Calu3 (cell line): ENCODE measurements at regions not wholly inside any gene's neighbourhood (a gene's known extent, or its start where the extent isn't known, plus 50 kb on each side); places are given as distances from the start of the nearest gene placed in this dataset.
"Not testable (repeated sequence)": the region's sequence is repeated elsewhere in the genome, so short reads cannot be mapped to it uniquely, and the experiment has no call there.

Source experiments
- BruUV-seq: library from RNA; stranded (reverse); fragments of 400-500 nt; replicated peaks from 2 replicates; lab custom pipeline; 2021; lab: Mats Ljungman, UMichigan
- CTCF ChIA-PET: fragments of 300-600 bp; sonication (Branson Sonifier 250); formaldehyde crosslinking; loops from one replicate; lab custom pipeline; 2022; ENCODE audit warnings: antibody characterized with exemption; lab: Charles Lee
- DNase-seq: peaks from one replicate; pipeline ENCODE4 v3.0.0; 2022
- H3K27ac Mint-ChIP-seq: one replicate; pipeline ENCODE4 v1.8.0; 2022; ENCODE audit warnings: mixed read lengths; ENCODE audit not compliant: unreplicated experiment
- H3K27me3 Mint-ChIP-seq: one replicate; pipeline ENCODE4 v1.8.0; 2022; ENCODE audit warnings: mixed read lengths; ENCODE audit not compliant: unreplicated experiment
- H3K36me3 Mint-ChIP-seq: one replicate; pipeline ENCODE4 v1.8.0; 2022; ENCODE audit warnings: mild to moderate bottlenecking, moderate library complexity, mixed read lengths; ENCODE audit not compliant: insufficient read depth, unreplicated experiment
- H3K4me1 Mint-ChIP-seq: one replicate; pipeline ENCODE4 v1.8.0; 2022; ENCODE audit warnings: mild to moderate bottlenecking, low read depth, mixed read lengths; ENCODE audit not compliant: unreplicated experiment
- H3K4me3 Mint-ChIP-seq: one replicate; pipeline ENCODE4 v1.8.0; 2022; ENCODE audit warnings: mild to moderate bottlenecking, low read depth, moderate library complexity, mixed read lengths; ENCODE audit not compliant: unreplicated experiment
- H3K9me3 Mint-ChIP-seq: one replicate; pipeline ENCODE4 v1.8.0; 2022; ENCODE audit warnings: low read depth, mixed read lengths; ENCODE audit not compliant: unreplicated experiment
- CTCF ChIP-seq: fragments of 200-600 bp; IDR thresholded peaks from one replicate; pipeline ENCODE4 v1.8.0; 2022; ENCODE audit warnings: antibody characterized with exemption; ENCODE audit not compliant: unreplicated experiment
- intact Hi-C: fragments of 100-400 bp; cut with micrococcal nuclease; formaldehyde crosslinking; loops from one replicate; pipeline ENCODE4 v1.10.0; 2022; ENCODE audit not compliant: unreplicated experiment

- no peak overlapping the region for H3K27ac Mint-ChIP-seq
- intact Hi-C loops, result no loop called here
- H3K27me3 Mint-ChIP-seq, result no peaks in the 10 kb centered on the region
- CTCF ChIA-PET, result interaction anchor here (0.7 kb wide), 1 partner anchor 62 kb away, joined by 5 read pairs; no protein-coding TSS in a partner anchor
- H3K4me3 Mint-ChIP-seq, result no peak overlapping the region
- BruUV-seq, result no TSS peak
- no peak for TF ChIP-seq CTCF
- no peak for DNase-seq
- H3K4me1 Mint-ChIP-seq, result no peaks in the 10 kb centered on the region
- no peaks in the 10 kb centered on the region for H3K36me3 Mint-ChIP-seq
- no peaks in the 10 kb centered on the region for H3K9me3 Mint-ChIP-seq
Measured at GRCh38 chr11:25242928-25243327, 746.1 kb downstream of the LUZP2 start.

DNA sequence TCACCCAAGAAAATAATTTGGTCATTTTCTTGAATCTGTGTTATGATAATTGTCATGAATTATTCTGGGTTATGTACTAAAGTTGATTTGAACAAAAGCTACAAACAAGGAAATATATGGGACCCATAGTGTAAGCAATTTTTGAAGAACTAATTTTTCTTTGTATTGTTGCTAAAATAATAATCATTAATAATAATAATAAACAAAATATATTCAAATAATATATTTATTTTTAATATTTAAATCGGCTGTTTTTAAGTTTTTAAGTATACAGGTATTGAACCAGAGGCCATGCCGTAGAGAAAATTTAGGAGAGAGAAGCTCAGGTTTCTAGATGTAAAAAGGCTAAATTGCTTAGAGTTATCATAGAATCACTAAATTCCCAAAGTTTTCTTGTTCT is 747.3 kb downstream of the LUZP2 start:
- TF ChIP-seq CTCF, result no peak
- H3K4me1 Mint-ChIP-seq, result no peaks in the 10 kb centered on the region
- H3K27me3 Mint-ChIP-seq, result no peaks in the 10 kb centered on the region
- intact Hi-C loops, result no loop called here
- no TSS peak for BruUV-seq
- H3K27ac Mint-ChIP-seq, result no peak overlapping the region
- no peak overlapping the region for H3K4me3 Mint-ChIP-seq
- H3K36me3 Mint-ChIP-seq, result no peaks in the 10 kb centered on the region
- no peak for DNase-seq
- no peaks in the 10 kb centered on the region for H3K9me3 Mint-ChIP-seq
- CTCF ChIA-PET, result no interaction called here

GRCh38 chr11:25247336-25247735 is 750.5 kb downstream of the LUZP2 start:
- no peak overlapping the region for H3K4me3 Mint-ChIP-seq
- TF ChIP-seq CTCF, result no peak
- H3K36me3 Mint-ChIP-seq, result no peaks in the 10 kb centered on the region
- no peaks in the 10 kb centered on the region for H3K9me3 Mint-ChIP-seq
- CTCF ChIA-PET, result no interaction called here
- H3K27ac Mint-ChIP-seq, result no peak overlapping the region
- H3K4me1 Mint-ChIP-seq, result no peaks in the 10 kb centered on the region
- DNase-seq, result no peak
- no TSS peak for BruUV-seq
- H3K27me3 Mint-ChIP-seq, result no peaks in the 10 kb centered on the region
- intact Hi-C loops, result no loop called here

DNA sequence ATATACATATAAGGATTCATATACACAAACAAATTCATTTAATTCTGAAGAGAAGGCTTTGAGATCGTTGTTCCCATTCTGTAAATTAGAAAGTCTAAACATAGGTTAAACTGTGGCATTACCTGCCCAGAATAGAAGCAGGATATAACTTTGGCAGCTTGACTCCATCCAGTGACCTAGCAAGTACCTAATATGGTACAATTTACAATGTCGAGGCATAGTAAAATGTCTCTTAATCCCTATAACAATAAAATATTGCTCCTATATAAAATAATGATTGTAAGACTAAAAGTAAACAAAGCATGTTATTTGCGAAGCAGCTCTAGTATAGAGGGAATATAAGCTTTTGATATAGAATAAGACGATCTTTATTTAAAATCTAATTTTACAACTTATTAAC is 756.0 kb downstream of the LUZP2 start:
- CTCF ChIA-PET, result no interaction called here
- intact Hi-C loops, result no loop called here
- no peak overlapping the region for H3K27ac Mint-ChIP-seq

DNA sequence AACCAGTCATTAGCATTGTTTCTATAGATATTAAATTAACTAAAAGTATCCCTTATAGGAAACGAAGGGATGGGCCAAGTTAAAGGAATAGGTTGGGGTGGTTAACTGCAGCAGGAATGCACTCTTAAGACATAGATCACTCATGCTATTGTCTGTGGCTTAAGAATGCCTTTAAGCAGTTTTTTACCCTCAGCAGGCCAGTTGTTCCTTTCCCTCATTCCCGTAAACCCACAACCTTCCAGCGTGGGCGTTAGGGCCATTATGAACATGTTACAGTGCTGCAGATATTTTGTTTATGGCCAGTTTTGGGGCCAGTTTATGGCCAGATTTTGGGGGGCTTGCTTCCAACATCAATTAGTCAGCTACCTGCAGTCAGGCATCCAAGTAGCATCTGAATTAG is 767.0 kb downstream of the LUZP2 start:
- H3K36me3 Mint-ChIP-seq, H3K9me3 Mint-ChIP-seq, BruUV-seq, H3K27me3 Mint-ChIP-seq, DNase-seq, H3K4me3 Mint-ChIP-seq, CTCF ChIA-PET, intact Hi-C loops, H3K27ac Mint-ChIP-seq: not testable (repeated sequence)
- peaks cover 13% of the 10 kb centered on the region for H3K4me1 Mint-ChIP-seq

More for the DNA sequence above, 756.0 kb downstream of the LUZP2 start:
- Mint-ChIP-seq H3K4me3 (no peak overlapping the region), H3K36me3 (no peaks in the 10 kb centered on the region), H3K9me3 (no peaks in the 10 kb centered on the region), H3K4me1 (no peaks in the 10 kb centered on the region), H3K27me3 (no peaks in the 10 kb centered on the region)
- no peak for DNase-seq
- no peak for TF ChIP-seq CTCF
- no TSS peak for BruUV-seq
